PC-9 (cell line): ENCODE measurements at regions not wholly inside any gene's neighbourhood (a gene's known extent, or its start where the extent isn't known, plus 50 kb on each side); places are given as distances from the start of the nearest gene placed in this dataset.

Experiments
- CTCF ChIP-seq: fragments of 200-600 bp; sonication (generic); conservative IDR thresholded peaks from 2 replicates; pipeline ENCODE4 v1.6.1; 2017; ENCODE audit warnings: mixed run types, antibody characterized with exemption, mild to moderate bottlenecking, moderate library complexity
- EZH2 ChIP-seq: fragments of 200-600 bp; sonication (generic); IDR thresholded peaks from 2 replicates; pipeline ENCODE4 v1.8.0; 2017; ENCODE audit warnings: antibody characterized with exemption, low read depth

- TF ChIP-seq CTCF (no peak), EZH2 (no peak)
These were observed 298.6 kb upstream of the ANKH start for GRCh38 chr5:15170173-15170572.
